ENCODE measurements at regions not wholly inside any gene's neighbourhood (a gene's known extent, or its start where the extent isn't known, plus 50 kb on each side); places are given as distances from the start of the nearest gene placed in this dataset.

DNA sequence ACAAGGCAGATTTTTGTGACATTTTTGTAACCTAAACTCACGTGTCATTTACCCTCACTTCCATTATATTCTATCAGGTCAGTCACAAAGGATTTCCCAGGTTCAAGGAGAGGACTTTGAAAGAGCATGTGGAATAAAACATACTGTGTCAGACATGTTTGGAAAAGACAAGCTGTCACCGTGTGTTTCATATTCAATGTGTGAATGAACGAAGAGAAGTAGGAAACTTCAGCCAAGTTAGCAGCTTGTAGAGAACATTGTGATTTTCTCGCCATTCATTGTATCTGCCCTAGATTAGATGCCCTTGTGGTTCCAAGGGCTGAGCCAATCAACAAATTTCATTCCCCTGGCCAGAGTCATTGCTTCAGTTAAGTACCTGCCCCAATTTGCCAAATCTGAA, 2288.9 kb upstream of the PCDH20 start:
- H3K79me2 ChIP-seq (ENCODE audit: insufficient read depth, low read length), result no peaks in the 10 kb centered on the region
- H4K20me1 ChIP-seq (ENCODE audit: insufficient read depth, low read length), result no peaks in the 10 kb centered on the region
- no peaks in the 10 kb centered on the region for H3K27me3 Mint-ChIP-seq (ENCODE audit: low read depth, unreplicated experiment)
- H3K4me3 Mint-ChIP-seq (ENCODE audit: unreplicated experiment), result no peak overlapping the region
- FAIRE-seq (no peak), DNase-seq (ENCODE audit: low read depth) (no peak)
- peaks cover 5% of the 10 kb centered on the region for H3K9me3 Mint-ChIP-seq (ENCODE audit: unreplicated experiment)
- no peaks in the 10 kb centered on the region for H3K27me3 ChIP-seq (ENCODE audit: insufficient read depth, low read length)
- no peaks in the 10 kb centered on the region for H3K4me1 Mint-ChIP-seq (ENCODE audit: low read depth, unreplicated experiment)
- H3K27ac ChIP-seq (ENCODE audit: low read depth, low read length), result no peak overlapping the region
- H3K27ac Mint-ChIP-seq (ENCODE audit: unreplicated experiment), result no peak overlapping the region
- no peak overlapping the region for H2AFZ ChIP-seq (ENCODE audit: low read depth, low read length)
- H3K4me1 ChIP-seq (ENCODE audit: insufficient read depth, low read length), result no peaks in the 10 kb centered on the region
- H3K36me3 ChIP-seq (ENCODE audit: insufficient read depth, low read length), result no peaks in the 10 kb centered on the region
- TF ChIP-seq, protein P1, sequence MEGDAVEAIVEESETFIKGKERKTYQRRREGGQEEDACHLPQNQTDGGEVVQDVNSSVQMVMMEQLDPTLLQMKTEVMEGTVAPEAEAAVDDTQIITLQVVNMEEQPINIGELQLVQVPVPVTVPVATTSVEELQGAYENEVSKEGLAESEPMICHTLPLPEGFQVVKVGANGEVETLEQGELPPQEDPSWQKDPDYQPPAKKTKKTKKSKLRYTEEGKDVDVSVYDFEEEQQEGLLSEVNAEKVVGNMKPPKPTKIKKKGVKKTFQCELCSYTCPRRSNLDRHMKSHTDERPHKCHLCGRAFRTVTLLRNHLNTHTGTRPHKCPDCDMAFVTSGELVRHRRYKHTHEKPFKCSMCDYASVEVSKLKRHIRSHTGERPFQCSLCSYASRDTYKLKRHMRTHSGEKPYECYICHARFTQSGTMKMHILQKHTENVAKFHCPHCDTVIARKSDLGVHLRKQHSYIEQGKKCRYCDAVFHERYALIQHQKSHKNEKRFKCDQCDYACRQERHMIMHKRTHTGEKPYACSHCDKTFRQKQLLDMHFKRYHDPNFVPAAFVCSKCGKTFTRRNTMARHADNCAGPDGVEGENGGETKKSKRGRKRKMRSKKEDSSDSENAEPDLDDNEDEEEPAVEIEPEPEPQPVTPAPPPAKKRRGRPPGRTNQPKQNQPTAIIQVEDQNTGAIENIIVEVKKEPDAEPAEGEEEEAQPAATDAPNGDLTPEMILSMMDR (IDR thresholded peaks at IDR 0.05; ENCODE audit: insufficient read depth, low read depth, low read length), result no peak
- no peak for TF ChIP-seq EZH2 (IDR thresholded peaks at IDR 0.05; ENCODE audit: insufficient read depth, low read length)
- no peaks in the 10 kb centered on the region for H3K36me3 Mint-ChIP-seq (ENCODE audit: low read depth, unreplicated experiment)
- H3K4me3 ChIP-seq (ENCODE audit: insufficient read depth, low read depth, low read length), result no peak overlapping the region
- no peak overlapping the region for H3K4me2 ChIP-seq (ENCODE audit: low read length)
- H3K9me3 ChIP-seq (ENCODE audit: insufficient read depth, low read depth, low read length), result no peaks in the 10 kb centered on the region
- H3K9ac ChIP-seq (ENCODE audit: low read length), result no peak overlapping the region

DNA sequence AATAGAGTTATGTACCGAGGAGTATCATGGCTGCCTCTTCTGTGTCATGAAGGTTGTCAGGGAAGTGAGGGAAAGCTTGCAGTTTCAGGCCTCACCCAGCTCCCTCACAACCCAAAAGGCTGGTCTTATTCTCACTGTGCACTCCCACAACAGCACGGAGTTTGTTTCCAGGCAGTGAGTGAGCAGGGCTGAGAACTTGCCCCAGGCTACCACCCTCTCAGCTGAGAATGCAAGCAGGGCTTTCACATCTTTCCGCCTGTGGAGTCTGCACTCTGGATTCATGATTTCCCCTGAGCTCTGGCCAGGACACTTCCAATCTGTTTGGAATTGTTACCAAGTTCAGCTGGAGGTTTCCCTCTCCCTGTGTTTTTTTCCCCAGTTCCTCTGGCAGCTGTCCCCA, 2284.7 kb upstream of the PCDH20 start:
- no peaks in the 10 kb centered on the region for H4K20me1 ChIP-seq (ENCODE audit: insufficient read depth, low read length)
- H3K9me3 ChIP-seq (ENCODE audit: insufficient read depth, low read depth, low read length), result no peaks in the 10 kb centered on the region
- H3K27me3 Mint-ChIP-seq (ENCODE audit: low read depth, unreplicated experiment), result no peaks in the 10 kb centered on the region
- DNase-seq (ENCODE audit: low read depth), result no peak
- no peaks in the 10 kb centered on the region for H3K36me3 Mint-ChIP-seq (ENCODE audit: low read depth, unreplicated experiment)
- no peaks in the 10 kb centered on the region for H3K27me3 ChIP-seq (ENCODE audit: insufficient read depth, low read length)
- TF ChIP-seq, protein P1 (IDR thresholded peaks at IDR 0.05; ENCODE audit: insufficient read depth, low read depth, low read length), result no peak
- no peak for TF ChIP-seq EZH2 (IDR thresholded peaks at IDR 0.05; ENCODE audit: insufficient read depth, low read length)
- no peaks in the 10 kb centered on the region for H3K4me1 ChIP-seq (ENCODE audit: insufficient read depth, low read length)
- H3K36me3 ChIP-seq (ENCODE audit: insufficient read depth, low read length), result no peaks in the 10 kb centered on the region
- H2AFZ ChIP-seq (ENCODE audit: low read depth, low read length), result no peak overlapping the region
- peaks cover 4% of the 10 kb centered on the region for H3K4me1 Mint-ChIP-seq (ENCODE audit: low read depth, unreplicated experiment)
- no peaks in the 10 kb centered on the region for H3K79me2 ChIP-seq (ENCODE audit: insufficient read depth, low read length)
- H3K9ac ChIP-seq (ENCODE audit: low read length), result no peak overlapping the region
- peaks cover 5% of the 10 kb centered on the region for H3K9me3 Mint-ChIP-seq (ENCODE audit: unreplicated experiment)
- no peak for FAIRE-seq
- H3K27ac Mint-ChIP-seq (ENCODE audit: unreplicated experiment), result no peak overlapping the region
- H3K27ac ChIP-seq (ENCODE audit: low read depth, low read length), result no peak overlapping the region
- H3K4me3 ChIP-seq (ENCODE audit: insufficient read depth, low read depth, low read length), result no peak overlapping the region
- no peak overlapping the region for H3K4me2 ChIP-seq (ENCODE audit: low read length)
- no peak overlapping the region for H3K4me3 Mint-ChIP-seq (ENCODE audit: unreplicated experiment)

DNA sequence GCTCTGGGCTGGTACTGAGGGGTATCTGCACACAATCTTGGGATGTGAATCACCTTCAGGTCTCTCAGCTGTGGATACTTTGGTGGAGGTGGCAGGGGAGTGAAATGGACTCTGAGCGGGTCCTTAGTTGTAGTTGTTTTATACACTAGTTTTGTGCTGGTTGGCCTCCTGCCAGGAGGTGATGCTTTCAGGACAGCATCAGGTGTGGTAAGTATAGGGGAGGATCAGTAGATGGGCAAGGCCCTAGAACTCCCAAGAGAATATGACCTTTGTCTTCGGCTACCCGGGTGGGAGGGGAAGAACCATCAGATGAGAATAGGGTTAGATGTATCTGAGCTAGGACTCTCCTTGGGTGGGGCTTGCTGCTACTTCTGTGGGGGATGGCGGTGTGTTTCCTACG, 2284.3 kb upstream of the PCDH20 start:
- no peak for TF ChIP-seq EZH2 (IDR thresholded peaks at IDR 0.05; ENCODE audit: insufficient read depth, low read length)
- TF ChIP-seq, protein P1 (IDR thresholded peaks at IDR 0.05; ENCODE audit: insufficient read depth, low read depth, low read length), result no peak
- Histone ChIP-seq H3K4me1 (ENCODE audit: insufficient read depth, low read length) (no peaks in the 10 kb centered on the region), H3K27ac (ENCODE audit: low read depth, low read length) (no peak overlapping the region), H3K9me3 (ENCODE audit: insufficient read depth, low read depth, low read length) (no peaks in the 10 kb centered on the region), H3K9ac (ENCODE audit: low read length) (no peak overlapping the region), H2AFZ (ENCODE audit: low read depth, low read length) (no peak overlapping the region), H3K4me2 (ENCODE audit: low read length) (no peak overlapping the region), H4K20me1 (ENCODE audit: insufficient read depth, low read length) (no peaks in the 10 kb centered on the region), H3K79me2 (ENCODE audit: insufficient read depth, low read length) (no peaks in the 10 kb centered on the region), H3K36me3 (ENCODE audit: insufficient read depth, low read length) (no peaks in the 10 kb centered on the region), H3K27me3 (ENCODE audit: insufficient read depth, low read length) (no peaks in the 10 kb centered on the region), H3K4me3 (ENCODE audit: insufficient read depth, low read depth, low read length) (no peak overlapping the region)
- DNase-seq (ENCODE audit: low read depth) (no peak), FAIRE-seq (no peak)
- H3K27me3 Mint-ChIP-seq (ENCODE audit: low read depth, unreplicated experiment), result no peaks in the 10 kb centered on the region
- H3K4me1 Mint-ChIP-seq (ENCODE audit: low read depth, unreplicated experiment), result peaks cover 4% of the 10 kb centered on the region
- H3K9me3 Mint-ChIP-seq (ENCODE audit: unreplicated experiment), result peaks cover 5% of the 10 kb centered on the region
- H3K36me3 Mint-ChIP-seq (ENCODE audit: low read depth, unreplicated experiment), result no peaks in the 10 kb centered on the region
- no peak overlapping the region for H3K4me3 Mint-ChIP-seq (ENCODE audit: unreplicated experiment)
- no peak overlapping the region for H3K27ac Mint-ChIP-seq (ENCODE audit: unreplicated experiment)

Data from astrocyte (in vitro differentiated cells and primary cell).